Panc1 (cell line): ENCODE measurements at regions not wholly inside any gene's neighbourhood (a gene's known extent, or its start where the extent isn't known, plus 50 kb on each side); places are given as distances from the start of the nearest gene placed in this dataset.

Source experiments
- ATAC-seq: fragments of 200-7000 bp; cut with Tn5 transposase; 2 replicates; pipeline ENCODE4 v1.9.1; 2020; ENCODE audit warnings: mild to moderate bottlenecking, moderate library complexity
- BruUV-seq: library from RNA; stranded (reverse); fragments of 400-500 nt; replicated peaks from 2 replicates; lab custom pipeline; 2021; lab: Mats Ljungman, UMichigan
- CTCF ChIA-PET: fragments of 300-600 bp; sonication (Branson Sonifier 250); formaldehyde crosslinking; loops from one replicate; lab custom pipeline; 2022; ENCODE audit warnings: antibody characterized with exemption; lab: Charles Lee
- POLR2A ChIA-PET: fragments of 300-600 bp; sonication (Branson Sonifier 250); formaldehyde crosslinking; loops from one replicate; lab custom pipeline; 2022; ENCODE audit warnings: antibody characterized with exemption; lab: Charles Lee
- DNase-seq: peaks from one replicate; pipeline ENCODE4 v3.0.0-alpha.2; 2010; ENCODE audit warnings: low read depth, low spot score
- H3K27ac ChIP-seq: 2 replicates; pipeline ENCODE4 v1.5.1; 2011; ENCODE audit warnings: mild to moderate bottlenecking, low read length, inconsistent platforms
- H3K27me3 ChIP-seq: fragments of 200-500 bp; sonication (Bioruptor generic); 2 replicates; pipeline ENCODE4 v1.6.0; 2014; ENCODE audit warnings: low read length, inconsistent platforms; ENCODE audit not compliant: control insufficient read depth, insufficient read depth
- H3K36me3 ChIP-seq: fragments of 200-500 bp; sonication (Bioruptor generic); 2 replicates; pipeline ENCODE4 v1.5.1; 2014; ENCODE audit warnings: inconsistent platforms, mild to moderate bottlenecking, low read length, moderate library complexity; ENCODE audit not compliant: control insufficient read depth, insufficient read depth
- H3K4me1 ChIP-seq: 2 replicates; pipeline ENCODE4 v1.5.1; 2011; ENCODE audit warnings: inconsistent platforms, mild to moderate bottlenecking, low read length, moderate library complexity; ENCODE audit not compliant: control insufficient read depth, insufficient read depth
- H3K4me3 ChIP-seq, 2 experiments: 2 replicates each; pipeline ENCODE4 v1.5.1; 2011 to 2012; ENCODE audit warnings: low read depth in 2 of 2, low read length in 2 of 2, mild to moderate bottlenecking in 2 of 2, inconsistent platforms in 1 of 2, moderate library complexity in 1 of 2
- H3K9me3 ChIP-seq: fragments of 200-500 bp; sonication (Bioruptor generic); 2 replicates; pipeline ENCODE4 v1.5.1; 2014; ENCODE audit warnings: low read depth, mild to moderate bottlenecking, inconsistent platforms, low read length, moderate library complexity; ENCODE audit not compliant: control insufficient read depth, insufficient read depth
- CTCF ChIP-seq: fragments of 450-650 bp; IDR thresholded peaks from 2 replicates; pipeline ENCODE4 v1.5.1; 2017; ENCODE audit warnings: mild to moderate bottlenecking
- POLR2AphosphoS5 ChIP-seq: IDR thresholded peaks from 2 replicates; pipeline ENCODE4 v1.6.1; 2012; ENCODE audit warnings: mild to moderate bottlenecking, low read depth, low read length, moderate library complexity
- SIN3A ChIP-seq: IDR thresholded peaks from 2 replicates; pipeline ENCODE4 v1.6.1; 2012; ENCODE audit warnings: low read depth, mild to moderate bottlenecking, low read length, moderate library complexity, borderline replicate concordance; ENCODE audit not compliant: insufficient read depth
- TCF7L2 ChIP-seq: IDR thresholded peaks from 2 replicates; pipeline ENCODE4 v1.6.1; 2011; ENCODE audit warnings: mild to moderate bottlenecking, low read depth, low read length, inconsistent platforms
- in situ Hi-C: cut with HindIII; loops from 2 replicates; pipeline ENCODE4 v1.10.0; 2016; ENCODE audit warnings: low sequenced_read_pairs, low pct_unique_long_range_greater_than_20kb
- intact Hi-C: fragments of 100-400 bp; cut with micrococcal nuclease; formaldehyde crosslinking; loops from one replicate; pipeline ENCODE4 v1.10.0; 2022; ENCODE audit not compliant: unreplicated experiment
- TF ChIP-seq, protein P1 (sequence below), 2 experiments: IDR thresholded peaks; 2 replicates each; pipeline ENCODE4 v1.6.1; 2011 to 2012; ENCODE audit warnings: low read depth in 2 of 2, control low read depth in 1 of 2, low read length in 1 of 2, mild to moderate bottlenecking in 1 of 2, moderate library complexity in 1 of 2; ENCODE audit not compliant: insufficient read depth in 1 of 2

GRCh38 chr5:73344835-73345234, 103.7 kb downstream of the FOXD1 start:
- Histone ChIP-seq H3K4me1 (no peaks in the 10 kb centered on the region), H3K27me3 (no peaks in the 10 kb centered on the region), H3K9me3 (peaks cover 18% of the 10 kb centered on the region; the same call in 1 of the 2 replicates), H3K4me3 (no peak overlapping the region), H3K36me3 (no peaks in the 10 kb centered on the region), H3K27ac (no peak overlapping the region)
- intact Hi-C loops = no loop called here
- in situ Hi-C loops = no loop called here
- TF ChIP-seq, protein P1, sequence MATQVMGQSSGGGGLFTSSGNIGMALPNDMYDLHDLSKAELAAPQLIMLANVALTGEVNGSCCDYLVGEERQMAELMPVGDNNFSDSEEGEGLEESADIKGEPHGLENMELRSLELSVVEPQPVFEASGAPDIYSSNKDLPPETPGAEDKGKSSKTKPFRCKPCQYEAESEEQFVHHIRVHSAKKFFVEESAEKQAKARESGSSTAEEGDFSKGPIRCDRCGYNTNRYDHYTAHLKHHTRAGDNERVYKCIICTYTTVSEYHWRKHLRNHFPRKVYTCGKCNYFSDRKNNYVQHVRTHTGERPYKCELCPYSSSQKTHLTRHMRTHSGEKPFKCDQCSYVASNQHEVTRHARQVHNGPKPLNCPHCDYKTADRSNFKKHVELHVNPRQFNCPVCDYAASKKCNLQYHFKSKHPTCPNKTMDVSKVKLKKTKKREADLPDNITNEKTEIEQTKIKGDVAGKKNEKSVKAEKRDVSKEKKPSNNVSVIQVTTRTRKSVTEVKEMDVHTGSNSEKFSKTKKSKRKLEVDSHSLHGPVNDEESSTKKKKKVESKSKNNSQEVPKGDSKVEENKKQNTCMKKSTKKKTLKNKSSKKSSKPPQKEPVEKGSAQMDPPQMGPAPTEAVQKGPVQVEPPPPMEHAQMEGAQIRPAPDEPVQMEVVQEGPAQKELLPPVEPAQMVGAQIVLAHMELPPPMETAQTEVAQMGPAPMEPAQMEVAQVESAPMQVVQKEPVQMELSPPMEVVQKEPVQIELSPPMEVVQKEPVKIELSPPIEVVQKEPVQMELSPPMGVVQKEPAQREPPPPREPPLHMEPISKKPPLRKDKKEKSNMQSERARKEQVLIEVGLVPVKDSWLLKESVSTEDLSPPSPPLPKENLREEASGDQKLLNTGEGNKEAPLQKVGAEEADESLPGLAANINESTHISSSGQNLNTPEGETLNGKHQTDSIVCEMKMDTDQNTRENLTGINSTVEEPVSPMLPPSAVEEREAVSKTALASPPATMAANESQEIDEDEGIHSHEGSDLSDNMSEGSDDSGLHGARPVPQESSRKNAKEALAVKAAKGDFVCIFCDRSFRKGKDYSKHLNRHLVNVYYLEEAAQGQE (IDR thresholded peaks at IDR 0.05; ENCODE audit: insufficient read depth in 1 of 2, low read depth in 2 of 2, low read length in 1 of 2) = peak in 1 of 2 experiments; percentile 65; a peak in 2 of 4 replicates
- no peak for TF ChIP-seq TCF7L2
- no peak for DNase-seq
- POLR2A ChIA-PET = interaction anchor here (0.6 kb wide), 1 partner anchor 18 kb away, joined by 3 read pairs; no protein-coding TSS in a partner anchor
- CTCF ChIA-PET = no interaction called here
- no TSS peak for BruUV-seq
- no peak for ATAC-seq

- ChIA-PET POLR2A (no interaction called here), CTCF (no interaction called here)
- TF ChIP-seq CTCF = no peak
- TF ChIP-seq SIN3A = no peak
- TF ChIP-seq, protein P1 (IDR thresholded peaks at IDR 0.05; ENCODE audit: insufficient read depth in 1 of 2, low read depth in 2 of 2, low read length in 1 of 2) = no peak
- no peak for TF ChIP-seq POLR2AphosphoS5
- no peak for TF ChIP-seq TCF7L2
- Histone ChIP-seq H3K36me3 (no peaks in the 10 kb centered on the region), H3K9me3 (no peaks in the 10 kb centered on the region), H3K4me3 (no peak overlapping the region), H3K27ac (no peak overlapping the region), H3K27me3 (no peaks in the 10 kb centered on the region), H3K4me1 (peaks cover 12% of the 10 kb centered on the region)
- ATAC-seq = no peak
- BruUV-seq = no TSS peak
- in situ Hi-C loops = no loop called here
- intact Hi-C loops = no loop called here
- DNase-seq = no peak
Measured at GRCh38 chr5:73339711-73340110, 108.9 kb downstream of the FOXD1 start.
